SK-N-MC (cell line): ENCODE measurements at regions not wholly inside any gene's neighbourhood (a gene's known extent, or its start where the extent isn't known, plus 50 kb on each side); places are given as distances from the start of the nearest gene placed in this dataset.

Experiments
- EZH2 ChIP-seq: fragments of 200-600 bp; sonication (generic); IDR thresholded peaks from one replicate; pipeline ENCODE4 v1.6.1; 2017; ENCODE audit warnings: antibody characterized with exemption
- FOXP2 ChIP-seq: optimal IDR thresholded peaks from 2 replicates; pipeline ENCODE3; 2011; ENCODE audit warnings: mild to moderate bottlenecking, moderate library complexity; ENCODE audit not compliant: insufficient read depth; ENCODE audit errors: extremely low read length, control extremely low read depth
- POLR2AphosphoS5 ChIP-seq: IDR thresholded peaks from 2 replicates; pipeline ENCODE4 v1.6.1; 2012; ENCODE audit warnings: mild to moderate bottlenecking, low read depth, low read length, borderline replicate concordance

DNA sequence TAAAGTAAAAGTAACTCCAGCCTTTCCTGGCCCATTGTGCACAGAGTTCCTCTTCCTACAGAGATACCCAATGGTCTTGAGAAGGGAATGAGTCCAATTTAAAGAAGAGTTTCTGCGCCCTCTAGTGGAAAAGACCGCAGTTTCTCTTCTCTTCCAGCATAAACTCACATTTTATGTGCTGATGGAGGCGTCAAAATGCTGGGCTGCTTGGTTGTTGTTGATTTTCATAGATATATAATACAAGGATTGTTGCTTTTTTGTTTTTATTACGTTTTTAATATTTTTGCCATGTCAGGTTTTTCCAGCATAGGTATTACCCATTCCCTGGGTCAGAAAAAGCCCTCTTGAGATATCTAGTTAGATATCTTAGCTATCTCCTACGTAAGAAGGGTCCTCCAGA, 356.9 kb upstream of the STXBP6 start:
- no peak for TF ChIP-seq EZH2
- TF ChIP-seq POLR2AphosphoS5: no peak
- no peak for TF ChIP-seq FOXP2
